Brain microvascular endothelial cell (primary cell): ENCODE measurements at regions not wholly inside any gene's neighbourhood (a gene's known extent, or its start where the extent isn't known, plus 50 kb on each side); places are given as distances from the start of the nearest gene placed in this dataset.

Experiments used
- DNase-seq: peaks from one replicate; pipeline ENCODE4 v3.0.0-alpha.2; 2020
- H3K27ac ChIP-seq: fragments of 250-450 bp; sonication (Bioruptor Pico); 2 replicates; pipeline ENCODE4 v1.5.1; 2020; ENCODE audit warnings: mild to moderate bottlenecking, moderate library complexity
- H3K27me3 ChIP-seq: fragments of 250-450 bp; sonication (Bioruptor Pico); replicated peaks from 2 replicates; pipeline ENCODE4 v1.5.1; 2020; ENCODE audit warnings: mild to moderate bottlenecking
- H3K36me3 ChIP-seq: fragments of 250-450 bp; sonication (Bioruptor Pico); replicated peaks from 2 replicates; pipeline ENCODE4 v1.5.1; 2020; ENCODE audit warnings: mild to moderate bottlenecking
- H3K4me3 ChIP-seq: 2 replicates; pipeline ENCODE4 v1.5.1; 2011; ENCODE audit warnings: low read depth, mild to moderate bottlenecking, control low read depth, low read length, moderate library complexity
- CTCF ChIP-seq: IDR thresholded peaks from 2 replicates; pipeline ENCODE4 v1.5.1; 2011; ENCODE audit warnings: low read depth, mild to moderate bottlenecking, moderate library complexity, low read length, control low read depth, inconsistent platforms; ENCODE audit errors: missing control alignments
- in situ Hi-C: cut with HindIII; loops from 2 replicates; pipeline ENCODE4 v1.10.0; 2017; ENCODE audit warnings: low sequenced_read_pairs, low pct_ligation_motif_present

- no peaks in the 10 kb centered on the region for H3K36me3 ChIP-seq
- H3K27me3 ChIP-seq = no peaks in the 10 kb centered on the region
- no peak overlapping the region for H3K27ac ChIP-seq
- DNase-seq = no peak
- in situ Hi-C loops = no loop called here
- H3K4me3 ChIP-seq = no peak overlapping the region
- TF ChIP-seq CTCF = no peak
These were observed 351.2 kb upstream of the NR2F2 start for GRCh38 chr15:95979286-95979685.

GRCh38 chr15:95981209-95981608 is 349.3 kb upstream of the NR2F2 start:
- Histone ChIP-seq H3K27ac (no peak overlapping the region), H3K4me3 (no peak overlapping the region), H3K27me3 (no peaks in the 10 kb centered on the region), H3K36me3 (no peaks in the 10 kb centered on the region)
- TF ChIP-seq CTCF = no peak
- in situ Hi-C loops = no loop called here
- no peak for DNase-seq

GRCh38 chr15:95987299-95987698 is 343.2 kb upstream of the NR2F2 start:
- no peak for TF ChIP-seq CTCF
- Histone ChIP-seq H3K27me3 (no peaks in the 10 kb centered on the region), H3K4me3 (no peak overlapping the region), H3K36me3 (no peaks in the 10 kb centered on the region), H3K27ac (no peak overlapping the region)
- in situ Hi-C loops = no loop called here
- DNase-seq = no peak

- no peak for DNase-seq
- TF ChIP-seq CTCF = no peak
- Histone ChIP-seq H3K27ac (no peak overlapping the region), H3K36me3 (no peaks in the 10 kb centered on the region), H3K4me3 (no peak overlapping the region), H3K27me3 (no peaks in the 10 kb centered on the region)
- in situ Hi-C loops = no loop called here
These were observed 342.5 kb upstream of the NR2F2 start for GRCh38 chr15:95987886-95988573.

- Histone ChIP-seq H3K36me3 (no peaks in the 10 kb centered on the region), H3K27me3 (no peaks in the 10 kb centered on the region), H3K27ac (no peak overlapping the region), H3K4me3 (no peak overlapping the region)
- peak; percentile 9 for DNase-seq
- in situ Hi-C loops = no loop called here
- no peak for TF ChIP-seq CTCF
These were observed 342.0 kb upstream of the NR2F2 start for GRCh38 chr15:95988574-95988887.

- DNase-seq = no peak
- Histone ChIP-seq H3K27ac (no peak overlapping the region), H3K27me3 (no peaks in the 10 kb centered on the region), H3K36me3 (no peaks in the 10 kb centered on the region), H3K4me3 (no peak overlapping the region)
- in situ Hi-C loops = no loop called here
- TF ChIP-seq CTCF = no peak
These were observed 341.1 kb upstream of the NR2F2 start for GRCh38 chr15:95989392-95989791.
